Motor neuron (in vitro differentiated cells): ENCODE measurements at regions not wholly inside any gene's neighbourhood (a gene's known extent, or its start where the extent isn't known, plus 50 kb on each side); places are given as distances from the start of the nearest gene placed in this dataset.

Source experiments
- ATAC-seq, 8 experiments: fragments of 200-7000 bp; cut with Tn5 transposase; replicated peaks in 6 of 8; 2 replicates each; pipeline ENCODE4 v1.8.0; 2021; ENCODE audit warnings: mild to moderate bottlenecking in 8 of 8, moderate library complexity in 8 of 8
- H3K27ac ChIP-seq, 2 donors: fragments of 250-450 bp; sonication (Bioruptor Pico); 2 replicates each; pipeline ENCODE4 v1.9.0; 2021; ENCODE audit warnings: antibody characterized with exemption in 2 of 2, mild to moderate bottlenecking in 2 of 2, moderate library complexity in 1 of 2
- H3K4me1 ChIP-seq, 2 donors: fragments of 250-450 bp; sonication (Bioruptor Pico); replicated peaks in 1 of 2; 2 replicates each; pipeline ENCODE4 v1.6.1; 2021; ENCODE audit warnings: antibody characterized with exemption in 2 of 2, mild to moderate bottlenecking in 2 of 2, moderate library complexity in 1 of 2
- H3K4me3 ChIP-seq, 5 donors: fragments of 250-450 bp; sonication (Bioruptor Pico); 2 replicates each; pipeline ENCODE4 v1.9.0; 2021; ENCODE audit warnings: antibody characterized with exemption in 5 of 5, mild to moderate bottlenecking in 5 of 5, moderate library complexity in 4 of 5
- WGBS, 10 experiments: fragments of 450-650 bp; shearing (Covaris generic); methylation state at CpG; one replicate each; pipeline ENCODE4 v1.0.0; 2022; 5-methylcytosine and 5-hydroxymethylcytosine counted together
- in situ Hi-C, 9 experiments: fragments of 400-800 bp; cut with MboI; loops; one replicate each; pipeline ENCODE4 v1.15.0; 2021; ENCODE audit warnings: low sequenced_read_pairs in 9 of 9, low pct_unique_long_range_greater_than_20kb in 2 of 9; ENCODE audit not compliant: unreplicated experiment in 9 of 9

GRCh38 chr3:40821315-40821714 lies 296.6 kb downstream of the ZNF621 start:
- H3K27ac ChIP-seq: no peak overlapping the region
- peaks cover 0 to 1% of the 10 kb centered on the region in 2 donors for H3K4me1 ChIP-seq
- in situ Hi-C loops: no loop called here
- H3K4me3 ChIP-seq: no peak overlapping the region
- WGBS, 10 experiments: 0 to 87% (median 64%) methylated on average over 1 of the region's 1 CpG; no CpG with 5 or more reads in 1 of the 10 experiments
- ATAC-seq: peak in 2 of 8 experiments; percentile 17 to 93

- no peak overlapping the region for H3K4me3 ChIP-seq
- H3K27ac ChIP-seq: no peak overlapping the region
- in situ Hi-C loops: no loop called here
- WGBS, 10 experiments: 22 to 87% (median 57%) methylated on average over 1 to 3 of the region's 3 CpGs
- ATAC-seq: peak in 4 of 8 experiments; percentile 24 to 58 (median 50)
- peaks cover 0 to 17% of the 10 kb centered on the region in 2 donors for H3K4me1 ChIP-seq
These were observed 302.5 kb downstream of the ZNF621 start for GRCh38 chr3:40827226-40827625.

GRCh38 chr3:40827942-40828688 lies 303.4 kb downstream of the ZNF621 start:
- peak in 6 of 8 experiments; percentile 13 to 94 (median 58) for ATAC-seq
- Histone ChIP-seq H3K27ac (no peak overlapping the region), H3K4me3 (no peak overlapping the region), H3K4me1 (peaks cover 0 to 17% of the 10 kb centered on the region in 2 donors)
- in situ Hi-C loops: no loop called here
- 16 to 72% (median 49%) methylated on average over 1 to 7 of the region's 8 CpGs; no CpG with 5 or more reads in 1 of the 10 experiments for WGBS, 10 experiments

- ATAC-seq: no peak
- no peak overlapping the region for H3K27ac ChIP-seq
- no peak overlapping the region for H3K4me3 ChIP-seq
- H3K4me1 ChIP-seq: peaks cover 0 to 17% of the 10 kb centered on the region in 2 donors
- in situ Hi-C loops: no loop called here
- WGBS, 10 experiments: 20 to 100% (median 75%) methylated on average over 1 to 3 of the region's 3 CpGs; no CpG with 5 or more reads in 1 of the 10 experiments
These were observed 304.1 kb downstream of the ZNF621 start for GRCh38 chr3:40828741-40829415.

- no peak overlapping the region for H3K4me3 ChIP-seq
- in situ Hi-C loops: no loop called here
- peaks cover 0 to 17% of the 10 kb centered on the region in 2 donors for H3K4me1 ChIP-seq
- no peak for ATAC-seq
- 48 to 92% (median 68%) methylated on average over 1 to 2 of the region's 2 CpGs for WGBS, 10 experiments
- H3K27ac ChIP-seq: no peak overlapping the region
These were observed 305.1 kb downstream of the ZNF621 start for GRCh38 chr3:40829876-40830275.

- H3K4me3 ChIP-seq: no peak overlapping the region
- 92 to 100% (median 100%) methylated on average over 1 to 2 of the region's 2 CpGs; no CpG with 5 or more reads in 4 of the 10 experiments for WGBS, 10 experiments
- in situ Hi-C loops: no loop called here
- no peaks in the 10 kb centered on the region for H3K4me1 ChIP-seq
- no peak overlapping the region for H3K27ac ChIP-seq
- no peak for ATAC-seq
These were observed 312.5 kb downstream of the ZNF621 start for GRCh38 chr3:40837300-40837699.

GRCh38 chr3:40841131-40841530 lies 316.4 kb downstream of the ZNF621 start:
- in situ Hi-C loops: no loop called here
- no peaks in the 10 kb centered on the region for H3K4me1 ChIP-seq
- H3K27ac ChIP-seq: no peak overlapping the region
- H3K4me3 ChIP-seq: no peak overlapping the region
- no peak for ATAC-seq
- WGBS, 10 experiments: 100% methylated on average over 1 of the region's 1 CpG; no CpG with 5 or more reads in 8 of the 10 experiments

GRCh38 chr3:40841570-40842109 lies 316.9 kb downstream of the ZNF621 start:
- no peak overlapping the region for H3K4me3 ChIP-seq
- H3K4me1 ChIP-seq: no peaks in the 10 kb centered on the region
- no peak overlapping the region for H3K27ac ChIP-seq
- in situ Hi-C loops: no loop called here
- no peak for ATAC-seq

- Histone ChIP-seq H3K27ac (no peak overlapping the region), H3K4me1 (peaks cover 0 to under 1% of the 10 kb centered on the region in 2 donors), H3K4me3 (no peak overlapping the region)
- in situ Hi-C loops: no loop called here
- WGBS, 10 experiments: 69 to 100% (median 89%) methylated on average over 1 to 6 of the region's 11 CpGs; no CpG with 5 or more reads in 2 of the 10 experiments
- ATAC-seq: no peak
These were observed 318.0 kb downstream of the ZNF621 start for GRCh38 chr3:40842714-40843113.

- 27 to 100% (median 100%) methylated on average over 1 to 2 of the region's 2 CpGs; no CpG with 5 or more reads in 3 of the 10 experiments for WGBS, 10 experiments
- in situ Hi-C loops: no loop called here
- no peak for ATAC-seq
- Histone ChIP-seq H3K4me3 (no peak overlapping the region), H3K27ac (no peak overlapping the region), H3K4me1 (peaks cover 0 to 5% of the 10 kb centered on the region in 2 donors)
These were observed 318.5 kb downstream of the ZNF621 start for GRCh38 chr3:40843208-40843624.

- in situ Hi-C loops: no loop called here
- Histone ChIP-seq H3K4me3 (no peak overlapping the region), H3K4me1 (peaks cover 0 to 7% of the 10 kb centered on the region in 2 donors), H3K27ac (no peak overlapping the region)
- ATAC-seq: peak in 2 of 8 experiments; percentile 19 to 51
- 47 to 90% (median 70%) methylated on average over 2 to 7 of the region's 7 CpGs for WGBS, 10 experiments
These were observed 319.2 kb downstream of the ZNF621 start for GRCh38 chr3:40843851-40844548.

- Histone ChIP-seq H3K4me1 (peaks cover 0 to 7% of the 10 kb centered on the region in 2 donors), H3K4me3 (no peak overlapping the region), H3K27ac (no peak overlapping the region)
- peak in 3 of 8 experiments; percentile 64 to 80 (median 79) for ATAC-seq
- WGBS, 10 experiments: 0 to 100% (median 64%) methylated on average over 1 to 2 of the region's 2 CpGs; no CpG with 5 or more reads in 2 of the 10 experiments
- in situ Hi-C loops: no loop called here
These were observed 320.1 kb downstream of the ZNF621 start for GRCh38 chr3:40844896-40845295.

- WGBS, 10 experiments: 50 to 100% (median 86%) methylated on average over 1 of the region's 1 CpG; no CpG with 5 or more reads in 6 of the 10 experiments
- Histone ChIP-seq H3K4me3 (no peak overlapping the region), H3K27ac (no peak overlapping the region), H3K4me1 (peaks cover 0 to 7% of the 10 kb centered on the region in 2 donors)
- in situ Hi-C loops: no loop called here
- no peak for ATAC-seq
These were observed 320.7 kb downstream of the ZNF621 start for GRCh38 chr3:40845447-40845846.
